ENCODE measurements at regions not wholly inside any gene's neighbourhood (a gene's known extent, or its start where the extent isn't known, plus 50 kb on each side); places are given as distances from the start of the nearest gene placed in this dataset.

- no peak for TF ChIP-seq POLR2A (IDR thresholded peaks at IDR 0.05)
- TF ChIP-seq, protein P1, sequence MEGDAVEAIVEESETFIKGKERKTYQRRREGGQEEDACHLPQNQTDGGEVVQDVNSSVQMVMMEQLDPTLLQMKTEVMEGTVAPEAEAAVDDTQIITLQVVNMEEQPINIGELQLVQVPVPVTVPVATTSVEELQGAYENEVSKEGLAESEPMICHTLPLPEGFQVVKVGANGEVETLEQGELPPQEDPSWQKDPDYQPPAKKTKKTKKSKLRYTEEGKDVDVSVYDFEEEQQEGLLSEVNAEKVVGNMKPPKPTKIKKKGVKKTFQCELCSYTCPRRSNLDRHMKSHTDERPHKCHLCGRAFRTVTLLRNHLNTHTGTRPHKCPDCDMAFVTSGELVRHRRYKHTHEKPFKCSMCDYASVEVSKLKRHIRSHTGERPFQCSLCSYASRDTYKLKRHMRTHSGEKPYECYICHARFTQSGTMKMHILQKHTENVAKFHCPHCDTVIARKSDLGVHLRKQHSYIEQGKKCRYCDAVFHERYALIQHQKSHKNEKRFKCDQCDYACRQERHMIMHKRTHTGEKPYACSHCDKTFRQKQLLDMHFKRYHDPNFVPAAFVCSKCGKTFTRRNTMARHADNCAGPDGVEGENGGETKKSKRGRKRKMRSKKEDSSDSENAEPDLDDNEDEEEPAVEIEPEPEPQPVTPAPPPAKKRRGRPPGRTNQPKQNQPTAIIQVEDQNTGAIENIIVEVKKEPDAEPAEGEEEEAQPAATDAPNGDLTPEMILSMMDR (IDR thresholded peaks at IDR 0.05) = no peak
- TF ChIP-seq EP300 (IDR thresholded peaks at IDR 0.05; ENCODE audit: low read depth) = no peak
Observed at GRCh38 chr18:44197832-44198611, 482.7 kb upstream of the SETBP1 start.

All from transverse colon (tissue), 3 donors.